T-helper 1 cell (primary cell): ENCODE measurements at regions not wholly inside any gene's neighbourhood (a gene's known extent, or its start where the extent isn't known, plus 50 kb on each side); places are given as distances from the start of the nearest gene placed in this dataset.
"Not testable (repeated sequence)": the region's sequence is repeated elsewhere in the genome, so short reads cannot be mapped to it uniquely, and the experiment has no call there.

ENCODE experiments used
- DNase-seq, 5 donors: peaks; one replicate each; pipeline ENCODE4 v3.0.0-alpha.2; 2012 to 2020

DNA sequence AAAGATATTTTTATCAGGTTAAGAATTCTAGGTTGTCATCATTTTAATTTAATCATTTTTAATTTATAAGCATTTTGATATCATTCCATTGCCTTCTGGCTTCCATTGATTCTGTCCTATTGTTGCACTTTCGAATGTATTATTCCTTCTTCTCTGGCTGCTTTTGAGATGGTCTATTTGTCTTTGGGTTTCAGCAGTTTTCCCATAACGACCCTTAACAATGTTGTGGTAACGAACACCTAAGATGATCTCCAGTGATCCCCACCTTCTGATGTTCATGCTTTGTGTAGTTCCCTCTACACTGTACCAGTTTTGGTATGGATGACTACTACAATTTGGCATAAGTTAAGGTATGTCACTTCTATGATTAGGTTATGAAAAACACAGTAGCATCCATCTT is 59.9 kb downstream of the MINAR1 start:
- no peak for DNase-seq

DNA sequence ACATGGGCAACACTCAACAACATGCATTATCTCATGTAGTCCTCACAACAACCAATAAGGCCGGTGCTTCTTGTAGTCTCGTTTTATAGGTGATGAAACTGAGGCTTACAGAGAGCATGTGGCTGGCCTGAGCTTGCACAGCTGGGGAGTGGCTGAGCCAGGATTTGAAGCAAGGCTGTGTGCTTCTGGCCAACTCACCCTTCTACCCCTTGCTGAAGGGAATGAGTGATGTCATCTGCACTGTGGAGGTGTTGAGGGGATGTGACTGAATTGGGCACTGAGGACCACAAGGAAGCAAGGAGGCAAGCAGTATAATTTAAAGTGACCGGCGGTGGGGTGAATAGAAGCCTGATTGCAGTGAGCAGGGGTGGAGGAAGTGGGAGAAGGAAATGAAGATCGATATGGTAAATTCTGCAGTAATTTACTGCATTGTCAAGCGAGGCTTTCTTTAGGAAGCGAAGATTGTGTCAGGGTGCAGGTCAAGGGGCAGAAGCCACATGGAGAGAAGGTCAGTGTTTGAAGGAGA is 62.3 kb downstream of the MINAR1 start:
- DNase-seq = no peak

GRCh38 chr15:79494963-79495755 is 63.0 kb downstream of the MINAR1 start:
- no peak for DNase-seq

DNA sequence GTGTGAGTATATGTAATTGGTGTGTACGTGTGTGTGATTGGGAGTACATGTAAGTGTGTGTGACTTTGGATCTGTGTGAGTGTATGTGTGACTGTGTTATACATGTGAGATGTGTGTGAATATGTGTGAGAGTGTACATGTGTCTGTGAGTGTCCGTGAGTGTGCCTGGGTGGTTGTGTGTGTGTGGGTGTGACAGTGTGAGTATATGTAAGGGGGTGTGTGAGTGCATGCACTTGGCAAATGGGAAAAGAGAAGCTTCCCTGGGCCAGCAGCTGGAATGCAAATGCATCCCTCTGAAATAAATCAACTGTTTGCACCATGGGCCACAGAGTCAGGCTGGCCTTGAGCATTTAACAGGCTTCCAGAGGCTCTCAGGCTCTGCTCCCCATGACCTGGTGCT is 63.6 kb downstream of the MINAR1 start:
- no peak for DNase-seq

DNA sequence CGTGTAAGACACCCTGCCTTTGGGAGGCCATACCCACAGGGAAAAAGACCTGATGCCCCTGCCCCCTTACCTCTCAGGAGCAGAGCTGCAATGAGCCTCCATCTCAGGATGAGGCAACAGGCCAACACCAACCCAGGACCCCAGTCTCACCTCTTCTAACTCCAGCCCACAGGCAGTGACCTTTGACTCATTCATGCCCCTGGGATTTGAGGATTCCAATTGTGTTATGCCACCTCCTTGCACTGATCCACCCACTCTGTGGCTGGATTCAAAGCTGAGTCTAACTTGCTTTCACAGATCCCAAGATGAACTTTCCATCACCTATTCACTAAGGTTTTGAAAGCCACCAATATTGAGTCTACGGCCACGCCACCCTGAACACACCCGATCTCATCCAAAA is 64.7 kb downstream of the MINAR1 start:
- no peak for DNase-seq

DNA sequence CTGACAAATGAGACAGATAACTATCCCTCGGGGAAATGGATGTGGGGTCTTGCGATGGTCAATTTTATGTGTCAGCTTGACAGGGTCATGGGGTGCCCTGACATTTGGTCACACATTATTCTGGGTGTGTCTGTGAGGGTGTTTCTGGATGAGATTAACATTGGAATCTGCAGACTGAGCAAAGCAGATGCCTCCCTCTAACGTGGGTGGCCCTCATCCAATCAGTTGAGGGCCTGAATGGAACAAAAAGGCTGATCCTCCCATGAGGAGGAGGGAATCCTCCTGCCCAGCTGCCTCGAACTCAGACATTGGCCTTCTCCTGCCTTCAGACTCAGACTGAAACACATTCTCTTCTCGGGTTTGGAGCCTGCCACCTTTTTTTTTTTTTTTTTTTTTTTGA is 69.0 kb downstream of the MINAR1 start:
- DNase-seq = no peak

GRCh38 chr15:79505956-79506355 is 73.8 kb downstream of the MINAR1 start:
- no peak for DNase-seq

- DNase-seq = not testable (repeated sequence)
Measured at GRCh38 chr15:79512844-79513243, 80.7 kb downstream of the MINAR1 start.

GRCh38 chr15:79513417-79513816 is 81.3 kb downstream of the MINAR1 start:
- no peak for DNase-seq

DNA sequence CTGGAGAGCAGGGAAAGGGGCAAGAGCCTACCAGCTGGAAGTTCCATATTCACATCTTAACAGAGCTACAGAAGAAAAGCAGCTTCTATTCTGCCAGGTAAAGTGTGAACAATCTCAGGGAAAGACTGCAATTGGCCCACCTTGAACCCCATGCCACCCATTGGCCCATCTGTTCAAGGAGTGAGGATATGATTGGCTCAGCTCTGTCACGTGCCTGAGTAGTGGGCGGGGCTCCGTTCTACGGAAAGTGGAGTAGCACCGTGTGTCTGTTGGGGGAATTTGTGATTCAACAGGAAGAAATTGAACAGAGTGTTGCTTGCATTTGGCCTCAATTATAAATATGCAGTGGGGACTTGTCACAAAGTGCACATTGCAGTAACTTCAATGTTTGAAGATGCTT is 81.8 kb downstream of the MINAR1 start:
- no peak for DNase-seq

DNA sequence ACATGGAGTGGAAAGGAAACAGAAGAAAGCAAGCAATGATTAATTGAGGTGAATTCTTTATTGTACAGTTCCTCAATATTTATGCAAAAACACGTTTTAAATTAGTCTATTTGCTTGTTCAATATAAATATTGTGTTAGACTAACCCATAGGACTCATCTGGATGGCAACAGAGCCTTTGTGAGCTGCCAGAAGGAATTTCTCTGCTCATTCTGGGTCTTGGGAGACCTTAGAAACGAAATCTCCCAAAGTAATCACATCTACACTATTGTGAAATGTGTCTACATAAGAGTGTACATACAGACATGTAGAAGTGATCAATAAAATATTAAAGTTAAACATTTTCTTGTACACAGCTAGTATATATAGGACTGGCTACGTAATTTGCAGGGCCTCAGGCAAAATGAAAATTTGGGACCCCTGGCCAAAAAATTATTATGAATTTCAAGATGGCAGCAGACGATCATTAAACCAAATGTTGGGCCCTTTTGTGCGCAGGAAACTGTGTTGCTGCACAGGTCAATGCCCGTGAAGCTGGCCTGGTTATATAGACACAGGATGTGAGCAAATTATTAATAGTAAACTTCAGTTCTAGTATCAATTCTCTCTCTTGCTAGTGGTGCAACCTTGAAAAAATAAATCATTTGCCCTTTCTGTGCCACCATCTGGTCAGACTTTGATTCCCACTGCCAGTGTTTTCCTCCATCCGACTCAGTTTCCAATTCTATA is 83.3 kb downstream of the MINAR1 start:
- no peak for DNase-seq

DNA sequence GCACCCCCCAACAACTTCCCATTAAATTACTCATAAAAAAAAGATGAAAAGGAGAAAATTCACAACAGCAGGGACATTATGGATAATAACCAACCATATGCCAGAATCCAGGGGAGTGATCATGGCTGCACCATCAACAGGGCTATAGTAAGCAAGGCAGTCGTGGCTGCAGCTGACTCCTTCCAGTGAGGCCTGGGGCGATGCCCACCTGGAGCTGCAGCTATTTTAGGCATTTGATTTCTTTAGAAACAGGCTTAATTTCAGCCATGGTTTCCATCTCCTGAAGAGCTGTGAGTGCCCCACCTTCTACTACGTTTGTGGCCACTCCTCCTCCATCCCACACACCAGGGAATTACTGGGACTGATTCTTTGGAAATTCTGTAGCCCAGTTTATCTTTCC is 84.0 kb downstream of the MINAR1 start:
- DNase-seq = no peak

- no peak for DNase-seq
Measured at GRCh38 chr15:79516646-79517045, 84.5 kb downstream of the MINAR1 start.

DNA sequence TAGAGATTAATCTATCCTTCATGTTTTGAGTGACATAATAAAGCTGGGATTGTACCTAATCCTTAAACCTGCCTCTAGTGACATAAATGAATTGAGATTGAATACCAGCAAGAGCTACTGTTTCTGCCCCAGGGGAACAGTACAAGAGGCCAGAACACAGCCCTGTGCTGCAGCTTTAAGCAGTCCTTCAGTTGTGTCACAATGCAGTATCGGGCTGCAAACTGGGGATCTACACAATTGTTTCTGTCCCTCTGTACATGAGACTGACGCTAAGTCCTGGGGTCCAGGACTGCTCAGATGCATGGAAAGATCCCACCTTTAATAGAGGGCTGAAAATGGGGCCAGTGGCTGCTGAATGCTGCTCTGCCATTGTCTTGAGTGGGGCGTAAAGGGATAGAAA is 87.5 kb downstream of the MINAR1 start:
- DNase-seq = no peak

GRCh38 chr15:79520654-79521053 is 88.5 kb downstream of the MINAR1 start:
- DNase-seq = no peak

- DNase-seq = no peak
Measured at GRCh38 chr15:79522656-79523055, 90.5 kb downstream of the MINAR1 start.

- DNase-seq = no peak
Measured at GRCh38 chr15:79523266-79523665, 91.1 kb downstream of the MINAR1 start.

DNA sequence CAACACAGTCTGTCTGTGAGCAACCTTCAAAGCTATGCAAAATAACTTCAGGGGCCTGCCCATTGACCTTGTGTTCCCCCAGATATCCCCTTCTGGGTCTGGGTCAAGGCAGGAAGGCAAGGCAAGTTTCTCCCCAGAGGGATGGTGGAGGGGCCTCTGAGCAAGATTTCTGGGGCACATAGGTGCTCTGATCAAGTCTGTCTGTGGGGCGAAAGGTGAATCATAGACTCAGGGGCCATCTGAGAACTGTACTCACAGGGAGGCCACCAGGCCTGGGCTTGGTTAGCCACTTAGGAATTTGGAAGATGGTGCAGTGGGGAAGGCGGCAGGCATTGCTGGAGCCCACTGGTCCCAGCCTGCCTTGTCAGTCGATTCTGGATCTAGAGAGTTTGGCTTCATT is 92.4 kb downstream of the MINAR1 start:
- DNase-seq = no peak

- no peak for DNase-seq
Measured at GRCh38 chr15:79526376-79526775, 94.2 kb downstream of the MINAR1 start.

DNA sequence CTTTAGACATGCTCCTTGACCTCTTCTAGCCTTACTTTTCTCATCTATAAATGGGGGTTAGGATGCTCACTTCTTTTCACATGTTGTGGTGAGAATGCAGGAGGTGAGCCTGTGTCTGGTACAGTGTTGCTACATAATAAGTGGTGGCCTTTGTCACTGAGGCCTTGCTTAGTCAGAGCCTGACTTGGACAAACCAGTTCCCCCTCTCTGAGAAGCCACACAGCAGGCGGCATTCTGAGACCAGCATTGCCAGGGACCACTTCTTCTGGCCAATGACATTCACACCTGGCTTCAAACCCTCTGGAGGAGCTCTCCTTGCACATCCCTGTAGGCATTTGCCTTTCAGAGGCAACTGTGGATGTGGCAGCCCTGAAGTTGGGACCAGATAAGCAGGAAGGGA is 95.7 kb downstream of the MINAR1 start:
- no peak for DNase-seq

GRCh38 chr15:79529157-79529785 is 97.1 kb downstream of the MINAR1 start:
- DNase-seq = no peak

DNA sequence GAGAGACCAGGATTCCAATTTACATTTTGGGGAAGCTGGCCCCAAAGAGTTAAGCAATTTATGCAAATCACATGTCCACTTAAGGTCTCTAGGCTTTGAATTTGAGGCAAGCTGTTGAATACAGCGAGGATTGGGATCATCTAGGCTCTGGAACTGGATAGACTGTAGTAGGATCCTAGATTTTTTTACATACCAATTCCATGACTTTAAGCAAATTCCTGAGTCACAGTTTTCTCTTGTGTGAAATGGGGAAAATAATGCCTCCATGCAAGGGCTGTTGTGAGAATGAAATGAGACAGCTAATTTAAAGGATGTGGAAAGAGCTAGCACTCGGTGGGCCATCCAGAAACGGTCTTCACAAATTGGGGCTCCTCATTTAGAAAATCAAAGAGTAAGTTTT is 103.4 kb downstream of the MINAR1 start:
- no peak for DNase-seq

- no peak for DNase-seq
Measured at GRCh38 chr15:79538527-79538926, 106.4 kb downstream of the MINAR1 start.

GRCh38 chr15:79539401-79539800 is 107.3 kb downstream of the MINAR1 start:
- no peak for DNase-seq
